ENCODE measurements at regions not wholly inside any gene's neighbourhood (a gene's known extent, or its start where the extent isn't known, plus 50 kb on each side); places are given as distances from the start of the nearest gene placed in this dataset.

- no peak for DNase-seq (ENCODE audit: low read depth)
Observed at GRCh38 chr15:31245135-31245689, 81.4 kb upstream of the KLF13 start.

GRCh38 chr15:31245756-31246155 is 80.9 kb upstream of the KLF13 start:
- DNase-seq (ENCODE audit: low read depth): no peak

GRCh38 chr15:31247404-31247803 is 79.2 kb upstream of the KLF13 start:
- no peak for DNase-seq (ENCODE audit: low read depth)

GRCh38 chr15:31248263-31248662 is 78.4 kb upstream of the KLF13 start:
- no peak for DNase-seq (ENCODE audit: low read depth)

- no peak for DNase-seq (ENCODE audit: low read depth)
Observed at GRCh38 chr15:31248951-31249350, 77.7 kb upstream of the KLF13 start.

GRCh38 chr15:31250033-31250432 is 76.6 kb upstream of the KLF13 start:
- no peak for DNase-seq (ENCODE audit: low read depth)

- DNase-seq (ENCODE audit: low read depth): no peak
Observed at GRCh38 chr15:31251165-31251564, 75.5 kb upstream of the KLF13 start.

GRCh38 chr15:31252171-31252785 is 74.4 kb upstream of the KLF13 start:
- DNase-seq (ENCODE audit: low read depth): no peak

- DNase-seq (ENCODE audit: low read depth): no peak
Observed at GRCh38 chr15:31254431-31255175, 72.0 kb upstream of the KLF13 start.

GRCh38 chr15:31255176-31255510 is 71.5 kb upstream of the KLF13 start:
- DNase-seq (ENCODE audit: low read depth): no peak

- no peak for DNase-seq (ENCODE audit: low read depth)
Observed at GRCh38 chr15:31255732-31256377, 70.8 kb upstream of the KLF13 start.

- no peak for DNase-seq (ENCODE audit: low read depth)
Observed at GRCh38 chr15:31256378-31257265, 70.0 kb upstream of the KLF13 start.

- DNase-seq (ENCODE audit: low read depth): no peak
Observed at GRCh38 chr15:31257286-31257685, 69.3 kb upstream of the KLF13 start.

- no peak for DNase-seq (ENCODE audit: low read depth)
Observed at GRCh38 chr15:31258260-31258659, 68.4 kb upstream of the KLF13 start.

GRCh38 chr15:31259562-31260252 is 66.9 kb upstream of the KLF13 start:
- no peak for DNase-seq (ENCODE audit: low read depth)

GRCh38 chr15:31260646-31261265 is 65.9 kb upstream of the KLF13 start:
- DNase-seq (ENCODE audit: low read depth): no peak

GRCh38 chr15:31261266-31262142 is 65.1 kb upstream of the KLF13 start:
- no peak for DNase-seq (ENCODE audit: low read depth)

GRCh38 chr15:31262143-31262530 is 64.5 kb upstream of the KLF13 start:
- no peak for DNase-seq (ENCODE audit: low read depth)

- DNase-seq (ENCODE audit: low read depth): no peak
Observed at GRCh38 chr15:31262901-31263671, 63.5 kb upstream of the KLF13 start.
